NCI-H1105 (cell line): ENCODE measurements at regions not wholly inside any gene's neighbourhood (a gene's known extent, or its start where the extent isn't known, plus 50 kb on each side); places are given as distances from the start of the nearest gene placed in this dataset.
"Not testable (repeated sequence)": the region's sequence is repeated elsewhere in the genome, so short reads cannot be mapped to it uniquely, and the experiment has no call there.

Source experiments
- DNase-seq: peaks from one replicate; lab custom pipeline; 2025; lab: John Stamatoyannopoulos, UW

DNA sequence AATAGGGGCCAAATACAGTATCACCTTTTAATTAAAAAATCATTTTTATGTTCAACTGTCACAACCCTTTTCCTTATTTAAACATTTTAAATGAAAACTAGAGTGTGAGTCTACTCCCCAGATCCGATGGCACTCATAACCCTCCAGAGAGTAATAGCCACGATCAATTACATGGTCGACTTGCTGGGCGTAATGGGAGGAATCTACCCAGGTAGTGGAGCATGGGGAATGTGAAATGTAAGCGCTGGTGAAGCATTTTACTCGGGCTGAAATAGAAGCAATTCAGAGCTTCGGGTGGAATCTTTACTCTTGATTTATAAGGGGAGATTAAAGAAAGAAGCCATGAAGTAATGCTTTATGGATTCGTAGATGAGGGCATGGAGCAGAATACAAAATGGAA is 321.9 kb downstream of the ACTR3B start:
- no peak for DNase-seq

DNA sequence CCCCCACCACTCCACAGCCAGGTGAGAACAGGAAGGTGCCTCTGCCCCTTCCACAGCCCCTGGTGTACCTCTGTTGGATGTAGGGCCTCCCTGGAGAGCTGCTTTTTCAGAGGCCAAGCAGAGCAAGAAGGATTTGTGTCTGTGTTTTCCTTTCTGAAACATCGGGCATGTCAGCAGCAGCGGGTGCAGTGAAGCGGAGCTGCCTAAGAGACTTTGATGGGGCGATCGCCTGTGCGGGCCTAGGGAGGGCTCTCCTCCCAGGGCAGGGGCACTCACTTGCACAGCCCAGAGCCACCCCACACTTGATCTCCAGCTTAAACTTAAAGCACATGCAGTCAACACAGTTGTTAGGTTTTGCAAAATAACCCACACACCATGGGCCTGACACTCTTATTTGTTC is 324.7 kb downstream of the ACTR3B start:
- DNase-seq: no peak

GRCh38 chr7:153087498-153087897 is 327.9 kb downstream of the ACTR3B start:
- DNase-seq: peak; percentile 10

DNA sequence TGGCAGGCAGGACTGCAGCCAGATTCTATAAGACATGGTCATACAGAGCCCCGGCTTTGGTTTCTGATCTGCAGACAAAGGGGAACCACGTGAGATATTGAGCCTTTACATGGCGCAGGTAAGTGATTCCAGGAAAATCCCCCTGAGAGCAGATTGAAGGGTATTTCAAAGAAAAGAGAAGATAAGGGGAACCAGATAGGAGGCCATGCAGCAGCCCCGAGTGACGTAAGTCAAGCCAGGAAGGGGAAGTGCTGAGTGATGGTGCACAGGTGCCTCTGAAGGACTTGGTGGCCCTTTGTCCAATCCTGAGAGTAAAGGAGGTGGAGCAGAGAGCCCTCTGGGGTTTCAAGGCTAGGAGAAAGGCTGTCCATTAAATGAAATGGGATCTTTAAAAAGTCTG is 329.0 kb downstream of the ACTR3B start:
- DNase-seq: no peak

- no peak for DNase-seq
Measured at GRCh38 chr7:153090209-153090608, 330.7 kb downstream of the ACTR3B start.

GRCh38 chr7:153090764-153091163 is 331.2 kb downstream of the ACTR3B start:
- DNase-seq: peak; percentile 13

GRCh38 chr7:153091477-153091876 is 331.9 kb downstream of the ACTR3B start:
- DNase-seq: no peak

DNA sequence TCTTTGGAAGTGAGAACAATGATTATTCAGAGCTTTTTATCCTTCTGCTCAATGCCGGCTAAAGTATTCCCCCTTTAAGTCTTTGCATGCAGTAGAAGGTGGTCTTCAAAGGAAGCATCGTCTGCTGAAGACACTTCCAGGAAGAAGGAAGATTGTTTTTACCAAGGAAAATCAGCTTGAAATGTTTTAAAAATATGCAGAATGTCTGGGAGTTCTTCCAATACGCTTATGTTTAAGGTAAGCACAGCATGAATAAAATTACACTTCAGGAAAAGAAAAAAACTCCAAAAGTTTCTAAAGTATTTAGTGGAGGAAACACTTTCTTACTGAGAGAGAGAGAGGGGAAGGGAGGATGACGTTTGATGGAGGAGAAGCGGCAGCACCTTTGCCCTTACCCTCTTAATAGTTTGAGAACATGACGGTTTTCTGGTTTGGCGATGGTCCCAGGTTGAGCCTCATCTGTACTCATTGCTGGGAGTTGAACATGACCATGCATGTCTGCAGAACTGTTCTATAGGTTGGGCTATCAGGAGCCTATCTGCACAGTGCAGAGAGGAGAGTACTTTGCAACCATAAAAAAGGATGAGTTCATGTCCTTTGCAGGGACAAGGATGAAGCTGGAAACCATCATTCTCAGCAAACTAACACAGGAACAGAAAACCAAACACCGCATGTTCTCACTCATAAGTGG is 338.1 kb downstream of the ACTR3B start:
- peak; percentile 7 for DNase-seq

- DNase-seq: no peak
Measured at GRCh38 chr7:153099235-153099634, 339.7 kb downstream of the ACTR3B start.

DNA sequence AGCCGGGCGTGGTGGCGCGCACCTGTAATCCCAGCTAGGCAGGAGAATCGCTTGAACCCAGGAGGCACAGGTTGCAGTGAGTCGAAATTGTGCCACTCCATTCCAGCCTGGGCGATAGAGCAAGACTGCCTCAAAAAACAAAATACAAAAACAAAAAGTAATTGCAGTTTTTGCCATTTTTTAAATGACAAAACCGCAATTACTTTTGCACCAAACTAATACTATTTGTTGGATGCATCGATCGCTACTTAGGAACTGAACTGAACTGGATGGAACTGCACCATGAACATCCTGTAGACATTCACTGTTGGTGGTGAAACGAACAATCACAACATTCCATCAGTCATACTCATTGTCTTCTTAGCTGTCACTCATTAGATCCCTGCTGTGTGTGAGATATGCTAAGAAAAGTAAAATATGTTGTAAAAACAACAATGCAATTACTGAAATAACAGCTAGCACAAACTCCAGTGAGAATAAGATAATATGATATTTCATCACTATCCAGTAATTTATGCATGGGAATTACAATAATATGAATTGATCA is 341.2 kb downstream of the ACTR3B start:
- DNase-seq: no peak

DNA sequence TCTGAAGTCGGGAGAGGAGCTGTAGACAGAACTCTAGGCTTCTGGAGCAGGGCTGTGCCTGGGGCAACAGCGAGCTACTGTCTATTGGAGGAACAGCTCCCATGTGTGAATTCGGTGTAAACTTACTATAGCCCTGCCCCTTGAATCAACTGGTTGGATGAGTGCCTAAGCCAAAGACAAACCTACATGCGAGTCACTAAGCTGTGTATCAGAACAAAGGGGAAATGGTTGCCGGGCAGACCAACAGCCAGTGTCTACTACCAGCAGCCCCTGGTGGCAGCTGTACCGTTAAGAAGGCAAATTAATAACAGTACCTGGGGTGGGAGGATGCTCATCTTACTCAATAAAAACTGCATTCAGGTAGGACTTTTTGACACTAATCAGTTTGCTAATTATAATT is 343.6 kb downstream of the ACTR3B start:
- DNase-seq: no peak

DNA sequence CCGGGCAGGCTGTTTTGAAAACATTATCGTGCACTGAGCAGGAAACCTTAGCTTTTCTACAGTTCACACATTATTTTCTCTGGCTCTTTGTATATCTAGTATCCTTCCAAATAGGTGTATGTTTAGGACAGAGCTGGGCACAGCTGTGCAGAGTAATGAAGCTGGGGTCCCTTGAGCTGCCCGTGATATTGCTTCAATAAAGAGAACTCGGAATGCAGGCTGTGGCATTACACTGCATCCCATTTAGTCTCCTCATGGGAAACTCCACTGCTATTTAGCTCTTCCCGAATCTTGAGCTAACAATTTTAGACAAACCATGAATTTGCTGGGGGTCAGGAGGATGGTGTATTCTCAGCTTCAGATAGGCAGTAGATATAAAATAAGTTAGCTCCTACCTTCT is 348.3 kb downstream of the ACTR3B start:
- DNase-seq: no peak

- no peak for DNase-seq
Measured at GRCh38 chr7:153109566-153109965, 350.0 kb downstream of the ACTR3B start.

DNA sequence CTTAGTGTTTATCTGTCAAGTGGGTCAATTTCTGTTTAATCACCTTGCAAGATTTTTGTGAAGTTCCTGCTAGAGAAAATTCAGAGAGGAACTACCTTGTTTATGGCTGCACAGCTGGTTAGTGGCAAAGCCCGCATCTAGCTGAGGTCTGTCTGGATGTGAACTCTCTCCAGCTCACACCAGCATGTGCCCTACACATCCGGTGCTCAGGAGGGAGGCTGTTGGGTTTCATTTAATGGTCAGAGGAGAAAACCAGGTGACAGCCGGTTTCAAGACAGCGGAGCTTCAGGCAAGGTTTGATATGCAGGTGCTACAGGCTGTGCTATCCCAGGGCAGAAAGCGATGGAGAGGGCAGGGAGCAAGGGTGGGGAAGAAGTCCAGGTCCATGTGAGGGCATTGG is 351.1 kb downstream of the ACTR3B start:
- no peak for DNase-seq

GRCh38 chr7:153122255-153122654 is 362.7 kb downstream of the ACTR3B start:
- DNase-seq: not testable (repeated sequence)

- DNase-seq: no peak
Measured at GRCh38 chr7:153130052-153130451, 370.5 kb downstream of the ACTR3B start.

DNA sequence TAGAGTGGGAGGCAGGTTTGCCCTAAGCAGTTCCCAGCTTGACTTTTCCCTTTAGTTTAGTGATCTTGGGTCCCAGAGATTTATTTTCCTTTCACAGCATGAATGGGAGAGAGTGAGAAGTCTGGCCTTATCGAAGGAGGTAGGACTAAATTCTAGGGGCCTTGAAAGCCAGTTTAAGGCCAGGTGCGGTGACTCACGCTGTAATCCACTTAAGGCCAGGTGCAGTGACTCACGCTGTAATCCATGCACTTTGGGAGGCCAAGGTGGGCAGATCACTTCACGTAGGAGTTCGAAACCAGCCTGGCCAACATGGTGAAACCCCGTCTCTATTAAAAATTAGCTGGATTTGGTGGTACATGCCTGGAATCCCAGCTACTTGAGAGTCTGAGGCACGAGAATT is 392.2 kb downstream of the ACTR3B start:
- no peak for DNase-seq

DNA sequence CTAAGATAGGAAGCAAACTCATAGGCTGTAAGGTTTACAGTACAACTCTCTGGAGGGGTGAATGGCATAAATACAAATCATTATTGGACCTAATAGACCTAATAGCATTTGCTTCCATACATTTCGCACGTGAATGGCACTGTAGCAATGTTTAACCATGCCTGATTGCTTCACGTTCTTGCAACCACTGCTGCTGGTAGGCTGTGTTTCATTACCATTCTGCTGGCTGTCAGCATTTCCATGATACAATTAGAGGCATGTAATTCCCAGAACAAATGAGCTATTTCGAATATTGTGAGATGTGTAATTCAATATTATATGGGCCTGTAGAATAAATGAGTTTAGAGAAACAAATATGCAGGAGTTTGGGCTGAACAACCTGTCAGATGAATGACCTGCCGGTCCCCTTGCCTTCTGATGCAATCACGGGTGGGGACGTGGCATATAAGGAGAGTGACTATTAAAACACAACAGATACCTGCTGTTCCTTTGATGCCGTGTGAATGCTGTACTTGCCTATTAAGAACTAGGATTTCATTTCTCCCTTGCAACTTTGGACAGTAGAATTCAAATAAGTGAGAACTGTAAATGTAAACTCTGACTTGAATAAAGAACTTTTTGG is 393.4 kb downstream of the ACTR3B start:
- no peak for DNase-seq

DNA sequence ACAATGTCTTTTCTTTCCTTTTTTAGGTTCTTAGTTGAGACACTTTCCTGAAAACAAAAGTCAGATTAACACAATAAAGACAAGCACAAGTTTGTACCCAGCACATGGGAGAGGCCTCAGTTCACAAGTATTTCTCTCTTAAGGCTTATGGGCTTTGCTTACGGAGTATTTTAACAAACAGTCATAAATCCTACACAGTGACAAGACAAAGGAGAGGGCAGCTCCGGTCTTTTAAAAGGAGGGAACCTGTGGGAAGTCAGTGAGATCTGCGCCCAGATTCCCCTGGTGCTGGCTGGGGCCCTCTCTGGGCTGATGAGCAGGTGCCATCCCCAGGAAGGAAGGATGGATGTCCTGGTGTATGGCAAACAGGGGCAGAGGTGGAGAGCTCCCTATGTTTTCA is 398.6 kb downstream of the ACTR3B start:
- no peak for DNase-seq

GRCh38 chr7:153170287-153170686 is 410.7 kb downstream of the ACTR3B start:
- DNase-seq: no peak

GRCh38 chr7:153185936-153186335 is 426.4 kb downstream of the ACTR3B start:
- no peak for DNase-seq

DNA sequence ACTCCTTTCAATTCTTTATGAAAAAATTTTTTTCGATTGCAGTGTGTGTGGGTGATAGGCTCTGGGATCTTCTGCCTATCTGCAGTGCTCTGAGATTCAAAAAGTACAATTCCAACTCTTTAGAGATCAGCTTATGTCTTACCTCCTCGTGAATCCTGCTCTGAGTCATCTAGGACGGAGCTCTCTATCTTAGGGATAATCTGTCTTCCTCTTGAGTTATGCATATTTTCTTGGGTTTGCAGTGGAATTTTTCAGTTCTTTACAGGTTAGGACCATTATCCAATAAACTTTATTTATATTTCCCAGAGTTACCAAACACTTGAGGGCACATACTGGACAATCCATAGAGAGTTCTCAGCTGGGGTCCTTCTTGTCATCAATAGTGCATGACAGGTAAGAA is 428.6 kb downstream of the ACTR3B start:
- DNase-seq: no peak

- DNase-seq: no peak
Measured at GRCh38 chr7:153188630-153189029, 429.1 kb downstream of the ACTR3B start.

- no peak for DNase-seq
Measured at GRCh38 chr7:153190452-153190851, 430.9 kb downstream of the ACTR3B start.
